ENCODE measurements at regions not wholly inside any gene's neighbourhood (a gene's known extent, or its start where the extent isn't known, plus 50 kb on each side); places are given as distances from the start of the nearest gene placed in this dataset.

DNA sequence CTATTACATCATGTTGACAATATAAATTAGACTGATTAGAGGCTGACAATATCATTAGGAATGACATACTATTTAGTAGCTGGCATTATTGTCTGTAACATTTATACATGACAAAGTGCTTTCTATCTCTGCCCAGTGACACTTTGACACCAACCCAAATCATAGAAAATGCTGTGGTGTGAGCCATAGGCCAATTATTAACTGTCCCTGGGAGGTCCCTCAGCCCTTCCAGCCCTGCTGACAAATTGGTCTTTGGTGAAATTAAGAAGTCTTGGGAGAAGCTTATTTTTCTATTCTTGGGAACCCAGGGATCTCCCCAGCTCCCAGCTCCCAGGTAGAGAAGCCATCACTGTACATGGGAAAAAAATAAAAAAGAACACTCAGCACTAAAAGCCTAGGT lies 179.6 kb downstream of the AIPL1 start:
- no peak overlapping the region for H2BK5ac ChIP-seq (ENCODE audit: low read depth, low read length)
- H3K27ac ChIP-seq (ENCODE audit: low read depth, low read length): no peak overlapping the region
- no peak overlapping the region for H2BK12ac ChIP-seq (ENCODE audit: low read depth, low read length)
- no peak overlapping the region for H3K9ac ChIP-seq (replicated peaks in 1 of 4; ENCODE audit: extremely low read depth in 1 of 4, low read depth in 3 of 4, low read length in 3 of 4)
- no peak overlapping the region for H2AFZ ChIP-seq (ENCODE audit: low read length)
- no peak overlapping the region for H3K18ac ChIP-seq (ENCODE audit: extremely low read depth, low read length)
- H3K23ac ChIP-seq (ENCODE audit: insufficient read length): no peak overlapping the region
- no peak overlapping the region for H3K56ac ChIP-seq (replicated peaks; ENCODE audit: insufficient read length, low read depth, low read length)
- TF ChIP-seq HDAC2 (IDR thresholded peaks at IDR 0.05; ENCODE audit: borderline replicate concordance in 1 of 2, low read depth in 2 of 2, low read length in 2 of 2) (no peak), NRF1 (IDR thresholded peaks at IDR 0.05; ENCODE audit: low read depth, low read length) (no peak)
- TF ChIP-seq, protein P1, sequence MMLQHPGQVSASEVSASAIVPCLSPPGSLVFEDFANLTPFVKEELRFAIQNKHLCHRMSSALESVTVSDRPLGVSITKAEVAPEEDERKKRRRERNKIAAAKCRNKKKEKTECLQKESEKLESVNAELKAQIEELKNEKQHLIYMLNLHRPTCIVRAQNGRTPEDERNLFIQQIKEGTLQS (IDR thresholded peaks at IDR 0.05; ENCODE audit: insufficient read depth, low read depth, low read length): no peak
- FAIRE-seq: no peak
- no peaks in the 10 kb centered on the region for H3K36me3 ChIP-seq (ENCODE audit: control insufficient read depth in 2 of 4, insufficient read depth in 4 of 4, low read length in 3 of 4)
- peak overlapping the region; percentile 48; the same call in 1 of the 2 replicates for H2BK20ac ChIP-seq (ENCODE audit: low read length)
- H3K9me3 ChIP-seq (ENCODE audit: insufficient read depth in 2 of 2, low read depth in 1 of 2, low read length in 1 of 2): no peaks in the 10 kb centered on the region
- H3K23me2 ChIP-seq (ENCODE audit: low read depth, low read length): no peaks in the 10 kb centered on the region
- no peak overlapping the region for H3K4me2 ChIP-seq (ENCODE audit: insufficient read depth in 1 of 2, low read depth in 2 of 2, low read length in 2 of 2)
- H4K91ac ChIP-seq (replicated peaks; ENCODE audit: insufficient read length, low read length): no peak overlapping the region
- H3K4ac ChIP-seq (replicated peaks; ENCODE audit: insufficient read length, low read depth, low read length): no peak overlapping the region
- no peak overlapping the region for H2BK15ac ChIP-seq (ENCODE audit: low read length)
- no peaks in the 10 kb centered on the region for H4K20me1 ChIP-seq (replicated peaks in 1 of 2; ENCODE audit: control insufficient read depth in 1 of 2, insufficient read depth in 2 of 2, low read length in 2 of 2)
- no peak overlapping the region for H2AK5ac ChIP-seq (ENCODE audit: low read depth, low read length)
- H3K4me1 ChIP-seq (replicated peaks in 1 of 4; ENCODE audit: control insufficient read depth in 3 of 4, insufficient read depth in 4 of 4, low read length in 3 of 4): peaks cover 9 to 16% (median 10%) of the 10 kb centered on the region in 4 experiments
- H3K79me2 ChIP-seq (ENCODE audit: control insufficient read depth in 1 of 2, insufficient read depth in 2 of 2, low read length in 2 of 2): no peaks in the 10 kb centered on the region
- CTCF ChIA-PET (ENCODE audit: partially characterized antibody): interaction anchor here (0.7 to 1.3 kb wide), 3 partner anchors 10 to 461 kb away, joined by 3 to 4 read pairs (median 3); no protein-coding TSS in a partner anchor
- no peak overlapping the region for H2BK120ac ChIP-seq (replicated peaks; ENCODE audit: low read depth, low read length)
- no peak overlapping the region for H4K8ac ChIP-seq (ENCODE audit: extremely low read depth, insufficient read depth, low read length)
- POLR2A ChIA-PET (ENCODE audit: partially characterized antibody): no interaction called here
- H3K14ac ChIP-seq (ENCODE audit: insufficient read length): no peak overlapping the region
- H3K27me3 ChIP-seq (replicated peaks in 1 of 4; ENCODE audit: control insufficient read depth in 3 of 4, extremely low read depth in 1 of 4, insufficient read depth in 3 of 4, low read length in 3 of 4): no peaks in the 10 kb centered on the region; a peak in 1 of 7 replicates
- DNase-seq (ENCODE audit: low read depth in 1 of 2, low spot score in 2 of 2): no peak
- no peaks in the 10 kb centered on the region for H3K79me1 ChIP-seq (ENCODE audit: low read depth, low read length)
- no peak overlapping the region for H3K4me3 ChIP-seq (ENCODE audit: extremely low read depth in 1 of 4, insufficient read depth in 2 of 4, low read depth in 3 of 4, low read length in 4 of 4)
- H4K5ac ChIP-seq (ENCODE audit: insufficient read length, low read depth, low read length): no peak overlapping the region

All from H1 (cell line).